Neural progenitor cell (in vitro differentiated cells): ENCODE measurements at regions not wholly inside any gene's neighbourhood (a gene's known extent, or its start where the extent isn't known, plus 50 kb on each side); places are given as distances from the start of the nearest gene placed in this dataset.

ENCODE experiments used
- CTCF ChIP-seq: fragments of 200-600 bp; sonication (generic); IDR thresholded peaks from 2 replicates; pipeline ENCODE4 v1.5.1; 2017; ENCODE audit warnings: antibody characterized with exemption, mild to moderate bottlenecking
- EZH2 ChIP-seq: fragments of 200-600 bp; sonication (generic); IDR thresholded peaks from 2 replicates; pipeline ENCODE4 v1.6.1; 2017; ENCODE audit warnings: antibody characterized with exemption, mild to moderate bottlenecking, moderate library complexity
- EZH2phosphoT487 ChIP-seq: fragments of 200-600 bp; sonication (generic); IDR thresholded peaks from 2 replicates; pipeline ENCODE4 v1.6.1; 2017; ENCODE audit warnings: antibody characterized with exemption

GRCh38 chr16:50981951-50982350, 169.1 kb downstream of the SALL1 start:
- TF ChIP-seq CTCF (no peak), EZH2 (no peak), EZH2phosphoT487 (no peak)
